Subcutaneous abdominal adipose tissue (tissue), 5 donors: ENCODE measurements at regions not wholly inside any gene's neighbourhood (a gene's known extent, or its start where the extent isn't known, plus 50 kb on each side); places are given as distances from the start of the nearest gene placed in this dataset.
A peak's percentile ranks its signal among the peaks of the same experiment; 100 is the strongest.
"Not testable (repeated sequence)": the region's sequence is repeated elsewhere in the genome, so short reads cannot be mapped to it uniquely, and the experiment has no call there.

Experiments
- H3K27ac ChIP-seq: one replicate; pipeline ENCODE4 v1.7.0; 2013; ENCODE audit warnings: low read depth, mild to moderate bottlenecking, inconsistent platforms, low read length, moderate library complexity
- H3K27me3 ChIP-seq, 5 donors: one replicate each; pipeline ENCODE4 v1.7.0; 2013; ENCODE audit warnings: low read length in 5 of 5, inconsistent platforms in 1 of 5; ENCODE audit not compliant: control insufficient read depth in 5 of 5, insufficient read depth in 4 of 5
- H3K36me3 ChIP-seq, 5 donors: one replicate each; pipeline ENCODE4 v1.7.0; 2013; ENCODE audit warnings: low read length in 5 of 5; ENCODE audit not compliant: control insufficient read depth in 5 of 5, insufficient read depth in 5 of 5
- H3K4me1 ChIP-seq, 5 donors: one replicate each; pipeline ENCODE4 v1.7.0; 2013; ENCODE audit warnings: low read length in 5 of 5, mild to moderate bottlenecking in 3 of 5, moderate library complexity in 1 of 5; ENCODE audit not compliant: control insufficient read depth in 5 of 5, insufficient read depth in 5 of 5
- H3K4me3 ChIP-seq, 5 donors: one replicate each; pipeline ENCODE4 v1.7.0; 2013; ENCODE audit warnings: low read length in 5 of 5, low read depth in 1 of 5
- H3K9ac ChIP-seq, 5 donors: one replicate each; pipeline ENCODE4 v1.7.0; 2013; ENCODE audit warnings: low read length in 5 of 5, mild to moderate bottlenecking in 4 of 5, moderate library complexity in 3 of 5
- H3K9me3 ChIP-seq, 5 donors: one replicate each; pipeline ENCODE4 v1.7.0; 2013; ENCODE audit warnings: low read length in 5 of 5; ENCODE audit not compliant: control insufficient read depth in 5 of 5
- donor health status: healthy.
- donor health status: healthy.
- donor health status: healthy.
- donor health status: healthy.
- donor health status: healthy.

- H3K27me3 ChIP-seq: no peaks in the 10 kb centered on the region
- no peak overlapping the region for H3K9ac ChIP-seq
- H3K4me1 ChIP-seq: peaks cover 0 to 4% (median 0%) of the 10 kb centered on the region in 5 donors
These were observed 231.9 kb upstream of the INTU start for GRCh38 chr4:127400731-127401346.

GRCh38 chr4:127403471-127404084 is 229.2 kb upstream of the INTU start:
- Histone ChIP-seq H3K36me3 (no peaks in the 10 kb centered on the region), H3K4me1 (peaks cover 0 to 4% (median 0%) of the 10 kb centered on the region in 5 donors), H3K27me3 (no peaks in the 10 kb centered on the region), H3K9ac (no peak overlapping the region), H3K9me3 (peaks cover 0 to 9% (median 0%) of the 10 kb centered on the region in 5 donors), H3K27ac (no peak overlapping the region), H3K4me3 (no peak overlapping the region)

More at GRCh38 chr4:127400731-127401346, 231.9 kb upstream of the INTU start:
- no peaks in the 10 kb centered on the region for H3K9me3 ChIP-seq
- no peak overlapping the region for H3K4me3 ChIP-seq
- H3K36me3 ChIP-seq: no peaks in the 10 kb centered on the region
- H3K27ac ChIP-seq: no peak overlapping the region

- Histone ChIP-seq H3K4me1 (peaks cover 0 to 6% (median 3%) of the 10 kb centered on the region in 5 donors), H3K9me3 (peaks cover 0 to 9% (median 0%) of the 10 kb centered on the region in 5 donors), H3K27me3 (no peaks in the 10 kb centered on the region), H3K36me3 (no peaks in the 10 kb centered on the region), H3K9ac (no peak overlapping the region), H3K27ac (no peak overlapping the region), H3K4me3 (no peak overlapping the region)
These were observed 226.6 kb upstream of the INTU start for GRCh38 chr4:127406187-127406586.

GRCh38 chr4:127407572-127407971 is 225.2 kb upstream of the INTU start:
- H3K9me3 ChIP-seq, H3K27ac ChIP-seq, H3K4me1 ChIP-seq, H3K4me3 ChIP-seq, H3K36me3 ChIP-seq, H3K9ac ChIP-seq, H3K27me3 ChIP-seq: not testable (repeated sequence)

GRCh38 chr4:127410201-127410600 is 222.6 kb upstream of the INTU start:
- Histone ChIP-seq H3K36me3 (no peaks in the 10 kb centered on the region), H3K27me3 (no peaks in the 10 kb centered on the region), H3K27ac (no peak overlapping the region), H3K9me3 (peaks cover 0 to 9% (median 0%) of the 10 kb centered on the region in 5 donors), H3K4me1 (peaks cover 0 to 8% (median 3%) of the 10 kb centered on the region in 5 donors), H3K9ac (no peak overlapping the region), H3K4me3 (no peak overlapping the region)

- H3K4me3 ChIP-seq: no peak overlapping the region
- H3K4me1 ChIP-seq: peaks cover 0 to 8% (median 3%) of the 10 kb centered on the region in 5 donors
- no peak overlapping the region for H3K9ac ChIP-seq
- H3K9me3 ChIP-seq: peaks cover 0 to 9% (median 0%) of the 10 kb centered on the region in 5 donors
- no peak overlapping the region for H3K27ac ChIP-seq
- no peaks in the 10 kb centered on the region for H3K36me3 ChIP-seq
- no peaks in the 10 kb centered on the region for H3K27me3 ChIP-seq
These were observed 222.1 kb upstream of the INTU start for GRCh38 chr4:127410644-127411043.

- no peak overlapping the region for H3K27ac ChIP-seq
- no peak overlapping the region for H3K9ac ChIP-seq
These were observed 217.7 kb upstream of the INTU start for GRCh38 chr4:127414951-127415606.

GRCh38 chr4:127416115-127416514 is 216.6 kb upstream of the INTU start:
- H3K27me3 ChIP-seq: no peaks in the 10 kb centered on the region
- no peak overlapping the region for H3K9ac ChIP-seq
- no peak overlapping the region for H3K27ac ChIP-seq
- no peaks in the 10 kb centered on the region for H3K9me3 ChIP-seq
- peaks cover 0 to 14% (median 0%) of the 10 kb centered on the region in 5 donors for H3K4me1 ChIP-seq
- H3K36me3 ChIP-seq: no peaks in the 10 kb centered on the region
- H3K4me3 ChIP-seq: no peak overlapping the region

More at GRCh38 chr4:127414951-127415606, 217.7 kb upstream of the INTU start:
- Histone ChIP-seq H3K36me3 (no peaks in the 10 kb centered on the region), H3K4me3 (no peak overlapping the region), H3K27me3 (no peaks in the 10 kb centered on the region), H3K4me1 (peaks cover 0 to 17% (median 6%) of the 10 kb centered on the region in 5 donors), H3K9me3 (no peaks in the 10 kb centered on the region)

- Histone ChIP-seq H3K36me3 (no peaks in the 10 kb centered on the region), H3K9me3 (no peaks in the 10 kb centered on the region), H3K27me3 (no peaks in the 10 kb centered on the region), H3K27ac (no peak overlapping the region), H3K9ac (peak overlapping the region in 1 of 5 donors; percentile 20), H3K4me1 (peaks cover 0 to 17% (median 0%) of the 10 kb centered on the region in 5 donors), H3K4me3 (no peak overlapping the region)
These were observed 214.7 kb upstream of the INTU start for GRCh38 chr4:127417885-127418535.

GRCh38 chr4:127419431-127419830 is 213.3 kb upstream of the INTU start:
- H3K4me1 ChIP-seq: peaks cover 0 to 16% (median 0%) of the 10 kb centered on the region in 5 donors
- no peak overlapping the region for H3K27ac ChIP-seq
- no peak overlapping the region for H3K4me3 ChIP-seq
- no peaks in the 10 kb centered on the region for H3K27me3 ChIP-seq
- no peak overlapping the region for H3K9ac ChIP-seq
- H3K9me3 ChIP-seq: no peaks in the 10 kb centered on the region
- H3K36me3 ChIP-seq: no peaks in the 10 kb centered on the region
